CD4-positive, alpha-beta T cell treated with Interleukin-17A for 1 hour (primary cell): ENCODE measurements at regions not wholly inside any gene's neighbourhood (a gene's known extent, or its start where the extent isn't known, plus 50 kb on each side); places are given as distances from the start of the nearest gene placed in this dataset.

Experiments used
- DNase-seq: peaks from one replicate; pipeline ENCODE4 v3.0.0-alpha.2; 2020

GRCh38 chr2:143903172-143903856 lies 616.6 kb downstream of the ZEB2 start:
- peak; percentile 12 for DNase-seq

DNA sequence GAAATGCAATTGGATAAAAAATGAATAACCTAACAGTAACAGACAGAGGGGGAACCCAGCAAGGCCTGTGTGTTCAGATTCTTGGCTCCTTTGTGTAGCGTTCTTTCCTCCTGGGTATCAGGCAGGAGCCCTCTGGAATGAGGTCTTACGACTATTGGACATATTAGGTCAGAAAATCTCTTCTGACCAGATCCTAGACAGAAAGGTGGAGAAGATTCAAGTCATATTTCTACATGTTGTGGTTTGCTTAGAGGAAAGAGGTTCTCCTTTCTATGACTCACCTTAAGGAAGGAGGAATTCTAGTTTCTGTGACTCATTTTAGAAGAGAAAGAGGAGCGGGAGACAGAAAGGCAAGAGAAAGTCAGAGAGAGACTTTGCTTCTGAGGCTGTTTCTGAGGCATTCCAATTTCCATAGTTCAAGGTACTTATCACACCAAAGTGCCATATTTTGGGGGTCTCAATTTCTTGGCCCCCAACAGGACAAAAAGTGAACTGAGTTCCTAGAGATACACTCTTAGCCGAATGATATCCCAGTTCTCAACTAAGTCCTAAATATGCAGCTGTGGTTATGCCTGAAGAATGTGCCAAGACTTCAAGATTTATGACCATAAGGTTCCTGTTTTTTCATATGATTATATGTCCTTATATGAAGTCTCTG lies 618.6 kb downstream of the ZEB2 start:
- no peak for DNase-seq

DNA sequence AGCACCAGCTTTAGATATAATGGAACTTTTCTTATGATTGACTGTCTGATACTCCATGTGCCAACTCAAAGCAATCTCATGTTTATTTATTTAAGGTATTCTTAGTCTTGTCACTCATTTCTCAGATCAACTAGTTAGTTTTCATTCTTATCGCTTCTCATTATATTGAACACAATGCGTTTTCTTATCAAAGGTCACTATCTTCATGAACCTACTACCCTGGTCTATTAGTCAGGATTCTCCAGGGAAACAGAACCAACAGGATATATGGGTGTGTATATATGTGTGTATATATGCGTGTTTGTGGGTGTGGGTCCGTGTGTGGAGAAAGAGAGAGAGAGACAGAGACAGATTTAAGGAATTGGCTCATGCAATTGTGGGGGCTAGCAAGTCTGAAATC lies 619.9 kb downstream of the ZEB2 start:
- DNase-seq, result no peak

DNA sequence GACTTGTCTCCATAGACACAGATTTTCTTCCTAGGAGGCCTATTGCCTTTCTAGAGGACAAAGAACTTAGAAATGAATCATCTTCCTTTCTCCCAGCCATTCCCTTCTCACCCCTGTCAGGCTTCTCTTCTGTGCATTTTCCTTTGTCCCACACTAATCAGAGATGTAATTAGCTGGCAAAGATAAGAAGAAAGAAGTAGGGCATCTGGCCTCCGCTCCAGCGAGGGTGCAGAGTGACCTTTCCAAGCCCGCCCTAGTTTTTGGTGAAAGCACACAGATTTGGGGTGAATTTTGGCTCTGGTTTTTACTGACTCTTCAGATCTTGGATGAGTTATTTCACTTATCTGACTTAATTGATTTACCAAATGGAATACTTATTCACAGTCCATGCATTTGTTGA lies 626.5 kb downstream of the ZEB2 start:
- no peak for DNase-seq

DNA sequence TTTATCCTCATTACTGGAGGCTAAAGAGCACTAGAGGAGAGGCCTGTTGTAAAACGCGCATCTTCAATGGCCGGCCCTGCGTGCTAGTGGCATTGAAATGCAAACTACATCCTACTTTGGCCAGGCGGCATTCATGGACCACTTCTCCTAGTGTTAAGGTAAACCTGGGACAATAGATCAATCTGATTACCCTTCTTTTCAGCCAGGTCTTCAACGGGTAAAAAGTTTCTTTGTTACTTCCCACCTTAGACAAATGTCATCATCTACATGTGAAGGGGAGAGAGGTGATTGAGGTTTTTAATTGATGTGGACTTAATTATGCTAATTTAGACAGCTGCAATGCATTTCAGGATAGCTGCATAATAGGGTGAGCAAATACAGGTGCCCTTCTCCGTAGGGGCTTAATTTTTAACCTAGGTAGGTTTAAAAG lies 628.0 kb downstream of the ZEB2 start:
- no peak for DNase-seq

- DNase-seq, result no peak
Measured at GRCh38 chr2:143890798-143891197, 629.1 kb downstream of the ZEB2 start.

- DNase-seq, result no peak
Measured at GRCh38 chr2:143889216-143889615, 630.7 kb downstream of the ZEB2 start.

GRCh38 chr2:143885461-143885860 lies 634.5 kb downstream of the ZEB2 start:
- DNase-seq, result no peak

DNA sequence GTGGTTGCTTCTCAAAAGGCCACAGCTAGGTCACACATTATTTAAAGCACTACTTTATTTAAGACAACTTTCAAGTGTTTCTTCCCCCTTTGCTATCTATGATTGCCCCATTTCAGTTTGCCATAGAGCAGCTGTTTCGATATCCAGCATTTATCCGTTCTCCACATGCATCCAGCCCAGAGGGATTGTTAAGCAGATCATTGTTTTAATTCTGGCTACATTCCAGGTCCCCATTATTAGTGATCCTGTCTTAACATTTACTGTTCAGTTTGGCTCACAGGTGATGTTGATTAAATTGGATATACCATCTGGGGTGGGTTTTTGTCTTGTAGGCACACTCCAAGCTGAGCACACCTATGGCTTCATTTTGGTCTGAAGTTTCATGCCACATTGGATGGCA lies 638.7 kb downstream of the ZEB2 start:
- DNase-seq, result no peak

DNA sequence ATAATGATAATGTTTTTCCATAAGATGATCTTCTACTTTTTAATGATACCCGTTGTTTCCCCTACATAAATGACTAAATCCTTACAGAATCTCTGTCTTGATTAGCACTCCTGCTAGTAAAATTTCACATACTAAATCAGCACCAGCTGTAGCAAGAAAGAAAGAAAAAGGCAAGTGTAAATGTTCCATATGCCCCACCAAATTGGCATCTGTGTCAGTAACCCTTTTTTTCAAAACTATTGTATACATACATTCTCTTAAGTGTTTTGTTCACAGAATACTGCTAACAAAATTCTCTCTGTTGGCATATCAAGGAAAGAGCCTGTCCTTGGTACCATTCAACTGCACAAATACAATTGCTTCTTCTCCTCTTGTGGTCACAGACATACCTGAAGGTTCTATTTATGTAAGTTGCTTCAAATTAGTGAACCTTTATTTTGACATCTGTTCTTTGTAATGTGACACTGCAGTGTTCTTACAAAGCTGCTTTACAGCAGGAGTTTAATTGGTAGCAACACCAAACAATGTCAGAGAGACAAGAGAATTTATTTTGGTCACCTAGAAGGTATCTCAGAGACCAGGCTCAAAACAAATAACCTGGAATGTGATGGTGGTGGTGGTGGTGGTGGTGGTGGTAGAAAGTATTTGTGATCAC lies 641.9 kb downstream of the ZEB2 start:
- no peak for DNase-seq

GRCh38 chr2:143877056-143877455 lies 642.9 kb downstream of the ZEB2 start:
- no peak for DNase-seq

GRCh38 chr2:143875295-143876233 lies 644.4 kb downstream of the ZEB2 start:
- no peak for DNase-seq

DNA sequence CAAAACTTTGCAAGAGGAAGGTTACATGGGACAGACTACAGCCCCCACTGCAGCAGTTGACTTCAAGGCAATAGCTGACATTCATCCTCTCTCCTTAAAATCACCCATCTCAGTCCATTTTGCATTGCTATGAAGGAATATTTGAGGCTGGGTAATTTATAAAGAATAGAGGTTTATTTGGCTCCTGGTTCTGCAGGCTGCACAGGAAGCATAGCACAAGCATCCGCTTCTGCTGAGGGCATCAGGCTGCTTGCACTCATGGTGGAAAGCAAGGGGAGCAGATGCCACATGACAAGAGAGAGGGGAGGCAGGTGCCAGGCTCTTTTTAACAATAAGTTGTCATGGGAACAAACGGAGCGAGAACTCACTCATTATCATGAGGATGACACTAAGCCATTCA lies 646.0 kb downstream of the ZEB2 start:
- DNase-seq, result no peak

DNA sequence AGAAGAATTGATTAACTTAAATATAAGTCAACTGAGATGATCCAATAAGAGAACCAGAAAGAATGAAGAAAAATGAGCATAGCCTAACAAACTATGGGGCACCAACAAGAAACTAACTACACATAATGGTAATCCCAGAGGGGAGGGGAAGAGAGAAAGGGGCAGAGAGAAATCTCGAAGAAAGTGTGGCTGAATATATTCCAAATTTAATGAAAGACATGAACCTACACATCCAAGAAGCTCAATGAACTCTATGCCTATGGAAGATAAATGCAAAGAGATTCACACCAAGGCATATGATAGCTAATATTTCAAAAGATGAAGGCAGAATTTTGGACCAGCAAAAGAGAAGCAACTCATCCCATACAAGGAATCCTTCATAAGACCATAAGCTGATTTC lies 649.2 kb downstream of the ZEB2 start:
- DNase-seq, result no peak

- no peak for DNase-seq
Measured at GRCh38 chr2:143856978-143857377, 662.9 kb downstream of the ZEB2 start.

DNA sequence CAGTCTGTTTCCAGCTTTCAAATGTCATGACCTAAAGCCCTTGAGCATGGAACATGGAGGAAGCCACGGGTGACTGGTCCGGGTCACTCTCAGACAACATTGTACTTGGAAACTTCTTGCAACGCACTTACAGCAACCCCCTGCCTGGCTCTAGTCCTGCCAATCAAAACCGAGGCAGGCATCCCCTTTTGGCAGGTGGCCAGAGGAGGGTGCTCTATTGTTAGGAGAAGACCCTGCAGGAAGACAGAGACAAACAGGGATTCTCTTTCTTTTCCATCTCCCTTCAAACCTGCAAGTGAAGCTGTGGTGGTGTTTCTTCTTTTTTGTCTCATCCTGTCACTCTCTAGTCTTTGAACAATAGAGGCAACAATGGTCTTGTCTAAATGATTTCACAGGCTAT lies 667.2 kb downstream of the ZEB2 start:
- no peak for DNase-seq

DNA sequence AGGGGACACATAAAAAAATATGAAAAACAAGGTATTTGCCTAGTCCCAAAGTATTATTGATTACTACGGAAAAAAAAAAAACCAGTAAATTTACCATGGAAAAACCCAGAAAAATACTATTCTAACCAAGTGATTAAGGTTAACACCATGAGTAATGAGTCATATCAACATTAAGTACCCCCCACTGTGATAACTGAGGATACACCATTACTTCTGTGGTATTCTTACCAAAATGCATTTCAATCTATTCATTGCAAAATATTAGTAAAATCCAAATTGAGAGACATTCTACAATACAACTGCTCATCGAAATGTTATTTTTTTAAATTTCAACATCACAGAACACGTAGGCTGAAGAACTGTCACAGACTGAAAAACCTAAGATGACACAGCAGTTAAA lies 669.8 kb downstream of the ZEB2 start:
- DNase-seq, result no peak

GRCh38 chr2:143847257-143847656 lies 672.7 kb downstream of the ZEB2 start:
- no peak for DNase-seq

DNA sequence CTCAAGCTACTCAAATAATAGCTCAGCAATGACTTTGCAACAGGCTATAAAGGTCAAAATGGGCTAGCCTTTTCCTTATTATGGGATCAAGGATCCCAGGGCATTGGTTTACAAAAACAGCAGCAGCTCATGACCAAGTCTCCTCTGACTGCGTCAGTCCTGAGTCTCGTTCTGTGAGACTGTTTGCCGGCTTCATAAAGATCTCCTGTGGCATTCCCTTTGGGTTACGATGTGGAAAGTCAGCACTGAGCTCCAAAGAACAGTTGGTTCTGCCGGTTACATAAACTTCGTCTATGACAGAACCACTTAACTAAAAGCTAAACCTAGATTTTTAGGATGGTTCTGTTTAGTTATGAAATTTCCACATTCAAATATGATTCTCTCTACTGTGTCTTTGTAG lies 674.9 kb downstream of the ZEB2 start:
- DNase-seq, result no peak

- DNase-seq, result no peak
Measured at GRCh38 chr2:143843686-143844085, 676.2 kb downstream of the ZEB2 start.

- no peak for DNase-seq
Measured at GRCh38 chr2:143842836-143843235, 677.1 kb downstream of the ZEB2 start.

DNA sequence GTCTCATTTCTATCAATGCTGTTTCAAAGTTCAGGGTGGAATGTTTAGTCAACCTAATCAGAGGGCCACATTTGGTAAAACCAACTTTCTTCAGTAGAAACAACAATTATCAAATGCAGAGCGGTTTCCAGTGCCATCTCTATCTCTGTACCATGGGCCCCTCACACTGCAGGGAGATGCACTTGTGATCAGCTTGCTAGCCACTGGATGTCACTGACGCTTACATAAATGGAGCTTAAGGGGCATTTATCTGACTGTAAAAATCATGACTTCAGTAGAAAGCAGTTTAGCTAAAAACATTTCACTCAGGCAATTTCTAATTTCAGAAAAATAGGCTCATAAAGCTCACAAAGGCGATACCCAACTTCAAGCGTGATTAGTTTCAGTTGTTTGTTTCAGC lies 678.0 kb downstream of the ZEB2 start:
- DNase-seq, result no peak

GRCh38 chr2:143840601-143841000 lies 679.3 kb downstream of the ZEB2 start:
- no peak for DNase-seq
